Prostate gland (tissue), 2 donors: ENCODE measurements at regions not wholly inside any gene's neighbourhood (a gene's known extent, or its start where the extent isn't known, plus 50 kb on each side); places are given as distances from the start of the nearest gene placed in this dataset.
"Not testable (repeated sequence)": the region's sequence is repeated elsewhere in the genome, so short reads cannot be mapped to it uniquely, and the experiment has no call there.

Experiments used
- DNase-seq: peaks from one replicate; pipeline ENCODE4 v3.0.0-alpha.2; 2019; ENCODE audit warnings: low spot score
- H3K27ac ChIP-seq, 2 donors: fragments of 200-600 bp; sonication (generic); 2 replicates each; pipeline ENCODE4 v1.5.1; 2017 to 2019
- H3K27me3 ChIP-seq: fragments of 200-600 bp; sonication (generic); replicated peaks from 2 replicates; pipeline ENCODE4 v1.5.1; 2019; ENCODE audit not compliant: insufficient read depth
- H3K36me3 ChIP-seq, 2 donors: fragments of 200-600 bp; sonication (generic); 1 replicate in 1 of 2; 2 replicates in 1 of 2; pipeline versions ENCODE4 v1.5.1 to v1.8.1; 2017 to 2019
- H3K4me1 ChIP-seq: fragments of 200-600 bp; sonication (generic); replicated peaks from 2 replicates; pipeline ENCODE4 v1.5.1; 2019
- H3K4me3 ChIP-seq, 2 donors: fragments of 200-600 bp; sonication (generic); 2 replicates each; pipeline ENCODE4 v1.5.1; 2017 to 2019
- H3K9me3 ChIP-seq: fragments of 200-600 bp; sonication (generic); 2 replicates; pipeline ENCODE4 v1.5.1; 2017
- CTCF ChIP-seq, 4 experiments: fragments of 200-600 bp in 2 of 4; fragments of 450-650 bp in 2 of 4; sonication (generic) in 2 of 4; IDR thresholded peaks; 1 replicate in 3 of 4; 2 replicates in 1 of 4; pipeline ENCODE4 v1.5.1; 2016 to 2019; ENCODE audit warnings: antibody characterized with exemption in 4 of 4, mild to moderate bottlenecking in 2 of 4, moderate library complexity in 2 of 4
- POLR2A ChIP-seq: fragments of 450-650 bp; IDR thresholded peaks from one replicate; pipeline ENCODE4 v1.6.1; 2016; ENCODE audit warnings: antibody characterized with exemption, mild to moderate bottlenecking
- POLR2AphosphoS5 ChIP-seq: sonication (generic); formaldehyde crosslinking; IDR thresholded peaks from one replicate; pipeline ENCODE4 v1.6.1; 2017; ENCODE audit warnings: antibody characterized with exemption
- WGBS: methylation state at CpG from one replicate; pipeline ENCODE4 v1.1.5; 2018; 5-methylcytosine and 5-hydroxymethylcytosine counted together
- intact Hi-C: fragments of 100-400 bp; cut with DNase I; formaldehyde crosslinking; loops from one replicate; pipeline ENCODE4 v1.14.2; 2022

- whole genome bisulfite sequencing, result 94% methylated on average over 17 of the region's 17 CpGs
- TF ChIP-seq POLR2AphosphoS5, result no peak
- TF ChIP-seq POLR2A, result no peak
- no peak for TF ChIP-seq CTCF (IDR thresholded peaks at IDR 0.05)
- intact Hi-C loops, result no loop called here
- Histone ChIP-seq H3K4me3 (no peak overlapping the region), H3K27ac (no peak overlapping the region), H3K27me3 (no peaks in the 10 kb centered on the region), H3K36me3 (no peaks in the 10 kb centered on the region), H3K9me3 (no peaks in the 10 kb centered on the region), H3K4me1 (no peaks in the 10 kb centered on the region)
- no peak for DNase-seq
These were observed 98.1 kb downstream of the RTP5 start for GRCh38 chr2:241967467-241968144.

GRCh38 chr2:241968417-241968816, 98.9 kb downstream of the RTP5 start:
- no peak for DNase-seq
- 79% methylated on average over 9 of the region's 9 CpGs for WGBS
- Histone ChIP-seq H3K4me3 (no peak overlapping the region), H3K27ac (no peak overlapping the region), H3K4me1 (no peaks in the 10 kb centered on the region), H3K36me3 (no peaks in the 10 kb centered on the region), H3K9me3 (no peaks in the 10 kb centered on the region), H3K27me3 (no peaks in the 10 kb centered on the region)
- intact Hi-C loops, result no loop called here
- TF ChIP-seq POLR2A (no peak), POLR2AphosphoS5 (no peak), CTCF (IDR thresholded peaks at IDR 0.05) (no peak)

GRCh38 chr2:241969182-241969581, 99.7 kb downstream of the RTP5 start:
- H3K9me3 ChIP-seq, H3K4me1 ChIP-seq, DNase-seq, H3K27ac ChIP-seq, H3K27me3 ChIP-seq, H3K4me3 ChIP-seq, intact Hi-C loops, H3K36me3 ChIP-seq: not testable (repeated sequence)
- 95% methylated on average over 6 of the region's 6 CpGs for WGBS

GRCh38 chr2:241970716-241971115, 101.2 kb downstream of the RTP5 start:
- TF ChIP-seq POLR2AphosphoS5 (no peak), POLR2A (no peak), CTCF (IDR thresholded peaks at IDR 0.05) (no peak)
- H3K9me3 ChIP-seq, result no peaks in the 10 kb centered on the region
- H3K4me3 ChIP-seq, result no peak overlapping the region
- intact Hi-C loops, result no loop called here
- H3K36me3 ChIP-seq, result no peaks in the 10 kb centered on the region
- H3K27me3 ChIP-seq, result no peaks in the 10 kb centered on the region
- no peak for DNase-seq
- no peak overlapping the region for H3K27ac ChIP-seq
- no peaks in the 10 kb centered on the region for H3K4me1 ChIP-seq
- WGBS, result 79% methylated on average over 5 of the region's 5 CpGs

GRCh38 chr2:241974096-241974495, 104.6 kb downstream of the RTP5 start:
- Histone ChIP-seq H3K27ac (no peak overlapping the region), H3K4me1 (no peaks in the 10 kb centered on the region), H3K27me3 (no peaks in the 10 kb centered on the region), H3K4me3 (no peak overlapping the region), H3K9me3 (no peaks in the 10 kb centered on the region), H3K36me3 (no peaks in the 10 kb centered on the region)
- no peak for DNase-seq
- 93% methylated on average over 15 of the region's 15 CpGs for WGBS
- intact Hi-C loops, result no loop called here
- TF ChIP-seq POLR2AphosphoS5 (no peak), CTCF (IDR thresholded peaks at IDR 0.05) (no peak), POLR2A (no peak)
